ENCODE measurements at regions not wholly inside any gene's neighbourhood (a gene's known extent, or its start where the extent isn't known, plus 50 kb on each side); places are given as distances from the start of the nearest gene placed in this dataset.

DNA sequence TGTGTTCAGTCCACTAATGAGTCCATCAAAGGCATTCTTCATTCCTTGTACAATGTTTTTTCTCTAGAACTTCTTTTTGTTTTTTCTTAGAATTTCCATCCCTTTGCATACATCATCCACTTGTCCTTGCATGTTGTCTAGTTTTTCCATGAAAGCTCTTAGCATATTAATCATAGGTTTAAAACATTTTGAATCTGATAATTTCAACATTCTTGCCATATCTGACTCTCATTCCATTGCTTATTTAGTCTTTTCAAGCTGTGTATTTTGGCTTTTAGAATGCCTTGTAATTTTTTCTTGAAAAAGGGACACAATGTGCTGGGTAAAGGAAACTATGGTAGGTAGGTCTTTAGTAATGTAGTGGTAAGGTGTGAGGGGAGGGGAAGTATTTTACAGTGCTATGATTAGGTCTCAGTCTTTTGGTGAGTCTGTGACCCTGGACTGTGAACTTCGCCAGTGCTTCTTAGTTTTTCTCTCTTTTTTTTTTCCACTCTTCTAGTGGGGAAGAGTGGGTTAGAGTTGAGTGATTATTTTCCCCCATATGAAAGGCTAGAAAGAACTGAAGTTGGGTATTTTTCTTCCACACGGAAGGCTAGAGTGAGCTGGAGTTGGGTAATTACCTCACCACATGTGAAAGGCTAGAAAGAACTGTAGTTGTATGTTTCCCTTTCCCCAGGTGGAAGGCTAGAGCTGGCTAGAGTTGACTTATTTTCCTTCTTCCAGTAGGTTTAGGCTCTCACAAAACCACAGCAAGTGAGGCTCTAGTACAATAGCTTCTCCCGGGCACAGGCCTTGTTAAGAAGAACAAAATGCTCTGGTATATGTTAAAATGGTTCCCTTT is 172.1 kb downstream of the SNX18 start:
- TF ChIP-seq, protein P1, sequence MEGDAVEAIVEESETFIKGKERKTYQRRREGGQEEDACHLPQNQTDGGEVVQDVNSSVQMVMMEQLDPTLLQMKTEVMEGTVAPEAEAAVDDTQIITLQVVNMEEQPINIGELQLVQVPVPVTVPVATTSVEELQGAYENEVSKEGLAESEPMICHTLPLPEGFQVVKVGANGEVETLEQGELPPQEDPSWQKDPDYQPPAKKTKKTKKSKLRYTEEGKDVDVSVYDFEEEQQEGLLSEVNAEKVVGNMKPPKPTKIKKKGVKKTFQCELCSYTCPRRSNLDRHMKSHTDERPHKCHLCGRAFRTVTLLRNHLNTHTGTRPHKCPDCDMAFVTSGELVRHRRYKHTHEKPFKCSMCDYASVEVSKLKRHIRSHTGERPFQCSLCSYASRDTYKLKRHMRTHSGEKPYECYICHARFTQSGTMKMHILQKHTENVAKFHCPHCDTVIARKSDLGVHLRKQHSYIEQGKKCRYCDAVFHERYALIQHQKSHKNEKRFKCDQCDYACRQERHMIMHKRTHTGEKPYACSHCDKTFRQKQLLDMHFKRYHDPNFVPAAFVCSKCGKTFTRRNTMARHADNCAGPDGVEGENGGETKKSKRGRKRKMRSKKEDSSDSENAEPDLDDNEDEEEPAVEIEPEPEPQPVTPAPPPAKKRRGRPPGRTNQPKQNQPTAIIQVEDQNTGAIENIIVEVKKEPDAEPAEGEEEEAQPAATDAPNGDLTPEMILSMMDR (IDR thresholded peaks at IDR 0.05; ENCODE audit: low read depth, low read length): no peak
- no peak for TF ChIP-seq EZH2phosphoT487 (IDR thresholded peaks at IDR 0.05; ENCODE audit: low read depth)

Measured in OCI-LY3 (cell line).